T-helper 17 cell (primary cell): ENCODE measurements at regions not wholly inside any gene's neighbourhood (a gene's known extent, or its start where the extent isn't known, plus 50 kb on each side); places are given as distances from the start of the nearest gene placed in this dataset.

Experiments used
- ATAC-seq: fragments of 150-1000 bp; cut with Tn5 transposase; 2 replicates; pipeline ENCODE4 v1.10.0; 2021; ENCODE audit warnings: mild to moderate bottlenecking, moderate library complexity
- DNase-seq, 3 donors: peaks; one replicate each; pipeline versions ENCODE4 v3.0.0 to v3.0.0-alpha.2; 2020 to 2021
- H3K9me3 ChIP-seq: one replicate; pipeline ENCODE4 v1.7.0; 2013; ENCODE audit warnings: low read length, mild to moderate bottlenecking; ENCODE audit not compliant: control insufficient read depth, poor library complexity, severe bottlenecking
- H3K27ac Mint-ChIP-seq: one replicate; pipeline ENCODE4 v1.8.0; 2022; ENCODE audit warnings: mild to moderate bottlenecking, moderate library complexity, mixed read lengths
- H3K27me3 Mint-ChIP-seq: one replicate; pipeline ENCODE4 v1.8.0; 2022; ENCODE audit warnings: mixed read lengths
- H3K36me3 Mint-ChIP-seq: one replicate; pipeline ENCODE4 v1.8.0; 2022; ENCODE audit warnings: low read depth, mixed read lengths
- H3K4me1 Mint-ChIP-seq: one replicate; pipeline ENCODE4 v1.8.0; 2022; ENCODE audit warnings: mild to moderate bottlenecking, mixed read lengths
- H3K4me3 Mint-ChIP-seq: one replicate; pipeline ENCODE4 v1.8.0; 2022; ENCODE audit warnings: mild to moderate bottlenecking, moderate library complexity, mixed read lengths

DNA sequence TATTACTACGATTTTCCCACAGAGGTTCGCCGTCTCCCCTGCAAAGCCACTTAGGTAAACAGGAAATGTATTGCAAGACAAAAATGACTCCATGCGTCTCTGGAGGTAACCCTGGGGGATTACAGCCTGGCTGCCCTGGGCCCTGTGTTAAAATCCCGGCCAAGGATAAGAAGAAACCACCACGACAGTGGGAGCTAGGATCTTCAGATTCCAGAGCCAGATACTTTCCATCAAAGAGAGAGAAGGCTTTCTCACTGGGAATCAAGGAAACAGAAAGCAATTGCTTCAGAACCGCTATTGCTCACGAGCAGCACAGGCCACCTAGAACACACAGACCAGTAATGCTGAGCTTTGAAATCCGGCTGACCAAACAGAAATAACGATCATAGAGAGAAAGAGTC lies 97.9 kb upstream of the ZNF516 start:
- H3K4me1 Mint-ChIP-seq = peaks cover 5% of the 10 kb centered on the region
- no peak overlapping the region for H3K4me3 Mint-ChIP-seq
- no peak for ATAC-seq
- H3K27ac Mint-ChIP-seq = no peak overlapping the region
- H3K9me3 ChIP-seq = no peaks in the 10 kb centered on the region
- H3K36me3 Mint-ChIP-seq = no peaks in the 10 kb centered on the region
- no peak for DNase-seq
- H3K27me3 Mint-ChIP-seq = peaks cover 60% of the 10 kb centered on the region

DNA sequence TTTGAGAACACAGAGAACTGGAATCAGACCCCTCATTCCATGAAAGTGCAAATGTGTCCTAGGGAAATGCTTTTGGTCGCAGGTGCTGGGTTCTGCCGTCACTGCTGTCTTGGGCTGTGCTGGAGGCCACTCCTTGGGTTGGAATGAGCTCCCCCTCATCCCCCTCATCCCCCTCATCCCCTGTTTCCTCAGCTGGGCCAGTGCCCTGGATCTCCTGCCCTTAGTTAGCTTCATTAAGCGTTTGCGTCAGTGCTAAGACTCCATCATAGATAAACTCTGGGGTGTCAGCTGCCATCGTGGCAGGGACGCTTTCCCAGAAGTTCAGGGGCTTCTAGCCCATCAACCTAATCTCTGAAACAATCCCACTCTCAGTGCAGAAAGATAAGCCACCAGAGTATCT lies 97.1 kb upstream of the ZNF516 start:
- no peaks in the 10 kb centered on the region for H3K36me3 Mint-ChIP-seq
- ATAC-seq = no peak
- H3K4me3 Mint-ChIP-seq = no peak overlapping the region
- no peak overlapping the region for H3K27ac Mint-ChIP-seq
- no peak for DNase-seq
- H3K4me1 Mint-ChIP-seq = peaks cover 5% of the 10 kb centered on the region
- no peaks in the 10 kb centered on the region for H3K9me3 ChIP-seq
- H3K27me3 Mint-ChIP-seq = peaks cover 60% of the 10 kb centered on the region

DNA sequence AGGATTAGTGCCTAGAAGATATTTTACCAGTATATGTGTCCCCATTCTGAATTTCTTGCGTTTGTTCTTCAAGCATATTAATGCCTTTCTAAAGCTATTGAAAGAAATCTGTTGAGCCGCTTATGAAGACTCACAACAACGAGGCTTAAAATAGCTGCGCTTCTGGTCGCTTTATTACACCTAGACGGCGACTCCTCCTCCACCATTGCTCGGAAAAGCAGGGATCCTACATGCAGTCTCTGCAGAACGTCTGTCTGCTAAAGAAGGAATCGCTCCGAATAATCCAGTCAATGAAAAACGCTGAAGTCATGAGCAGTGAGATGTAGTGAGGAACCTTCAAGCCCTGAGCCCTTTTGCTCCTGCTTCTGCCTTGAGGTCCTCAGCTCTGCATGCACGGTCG lies 94.8 kb upstream of the ZNF516 start:
- ATAC-seq (no peak), DNase-seq (no peak)
- no peaks in the 10 kb centered on the region for H3K36me3 Mint-ChIP-seq
- no peaks in the 10 kb centered on the region for H3K9me3 ChIP-seq
- H3K27me3 Mint-ChIP-seq = peaks cover 56% of the 10 kb centered on the region
- no peak overlapping the region for H3K4me3 Mint-ChIP-seq
- no peak overlapping the region for H3K27ac Mint-ChIP-seq
- H3K4me1 Mint-ChIP-seq = peaks cover 5% of the 10 kb centered on the region

DNA sequence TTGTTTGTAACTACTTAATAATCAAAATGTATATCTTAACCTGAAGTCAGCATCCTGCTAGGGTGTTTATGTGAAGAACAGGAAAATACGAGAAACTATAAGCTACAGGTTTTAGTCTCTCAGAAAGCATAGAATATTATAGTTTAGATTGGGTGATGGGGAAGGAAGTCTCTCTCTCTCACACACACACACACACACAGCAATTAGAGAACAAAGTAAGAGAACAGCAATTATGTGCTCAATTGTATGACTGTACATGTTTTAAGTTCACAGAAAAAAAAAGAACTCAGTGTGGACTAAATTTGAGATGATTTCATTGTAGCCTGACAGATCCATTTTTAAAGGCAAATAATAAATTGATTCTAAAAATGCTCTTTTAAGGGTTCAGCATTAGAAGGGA lies 94.3 kb upstream of the ZNF516 start:
- no peaks in the 10 kb centered on the region for H3K9me3 ChIP-seq
- H3K27me3 Mint-ChIP-seq = peaks cover 51% of the 10 kb centered on the region
- no peak overlapping the region for H3K27ac Mint-ChIP-seq
- no peak for ATAC-seq
- peaks cover 5% of the 10 kb centered on the region for H3K4me1 Mint-ChIP-seq
- H3K36me3 Mint-ChIP-seq = no peaks in the 10 kb centered on the region
- no peak for DNase-seq
- H3K4me3 Mint-ChIP-seq = no peak overlapping the region

DNA sequence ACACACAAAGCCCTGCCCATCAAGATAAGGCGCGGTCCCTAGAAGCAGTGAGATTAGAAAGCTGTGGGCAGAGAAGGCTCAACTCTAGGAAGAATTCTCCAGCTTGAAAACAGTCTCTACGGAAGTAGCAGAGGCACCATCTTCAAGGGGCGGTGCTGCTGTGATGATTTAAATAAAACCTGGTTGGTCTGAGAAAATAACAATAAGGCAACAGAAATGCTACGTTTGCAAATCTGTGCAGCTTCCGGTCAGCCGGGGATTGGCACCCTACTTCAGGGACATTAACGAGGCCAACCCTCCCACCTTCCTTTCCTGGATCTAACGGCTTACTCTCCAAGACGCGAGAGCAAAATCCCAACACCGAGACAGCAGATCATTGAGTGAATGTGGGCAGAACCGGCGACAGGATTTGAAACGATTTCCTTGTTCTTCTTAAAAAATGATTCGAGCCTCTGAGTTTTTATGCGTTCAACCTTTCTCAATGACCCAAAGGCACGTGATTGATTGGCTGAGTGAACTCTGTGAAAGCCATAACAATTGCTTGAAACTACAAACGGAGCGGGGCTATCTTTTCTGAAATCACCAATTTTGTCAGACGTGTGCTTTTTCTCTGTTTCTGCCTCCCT lies 93.7 kb upstream of the ZNF516 start:
- Mint-ChIP-seq H3K27me3 (peaks cover 49% of the 10 kb centered on the region), H3K4me3 (no peak overlapping the region), H3K36me3 (no peaks in the 10 kb centered on the region), H3K27ac (no peak overlapping the region), H3K4me1 (peaks cover 5% of the 10 kb centered on the region)
- no peak for ATAC-seq
- H3K9me3 ChIP-seq = no peaks in the 10 kb centered on the region
- DNase-seq = no peak

DNA sequence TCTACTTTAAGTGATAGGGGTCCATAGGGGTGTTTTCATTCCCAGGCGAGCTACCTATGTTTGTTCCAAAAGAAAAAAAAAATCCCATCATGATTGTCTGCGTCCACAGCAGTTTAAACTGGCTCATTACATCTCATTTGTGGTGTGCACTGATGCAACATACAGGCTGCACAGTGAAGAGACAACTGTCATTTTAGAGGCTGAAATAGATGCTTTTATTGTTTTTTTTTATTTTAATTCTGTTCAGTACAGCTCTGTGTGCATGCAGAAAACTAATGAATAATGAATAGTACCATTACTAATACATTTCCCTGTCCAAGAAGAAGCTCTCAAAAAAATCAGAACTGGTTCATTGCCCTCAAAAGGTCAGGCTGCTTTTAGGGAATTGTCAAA lies 92.8 kb upstream of the ZNF516 start:
- Mint-ChIP-seq H3K27ac (no peak overlapping the region), H3K27me3 (peaks cover 50% of the 10 kb centered on the region), H3K36me3 (no peaks in the 10 kb centered on the region), H3K4me1 (peaks cover 5% of the 10 kb centered on the region), H3K4me3 (no peak overlapping the region)
- H3K9me3 ChIP-seq = no peaks in the 10 kb centered on the region
- DNase-seq (no peak), ATAC-seq (no peak)

DNA sequence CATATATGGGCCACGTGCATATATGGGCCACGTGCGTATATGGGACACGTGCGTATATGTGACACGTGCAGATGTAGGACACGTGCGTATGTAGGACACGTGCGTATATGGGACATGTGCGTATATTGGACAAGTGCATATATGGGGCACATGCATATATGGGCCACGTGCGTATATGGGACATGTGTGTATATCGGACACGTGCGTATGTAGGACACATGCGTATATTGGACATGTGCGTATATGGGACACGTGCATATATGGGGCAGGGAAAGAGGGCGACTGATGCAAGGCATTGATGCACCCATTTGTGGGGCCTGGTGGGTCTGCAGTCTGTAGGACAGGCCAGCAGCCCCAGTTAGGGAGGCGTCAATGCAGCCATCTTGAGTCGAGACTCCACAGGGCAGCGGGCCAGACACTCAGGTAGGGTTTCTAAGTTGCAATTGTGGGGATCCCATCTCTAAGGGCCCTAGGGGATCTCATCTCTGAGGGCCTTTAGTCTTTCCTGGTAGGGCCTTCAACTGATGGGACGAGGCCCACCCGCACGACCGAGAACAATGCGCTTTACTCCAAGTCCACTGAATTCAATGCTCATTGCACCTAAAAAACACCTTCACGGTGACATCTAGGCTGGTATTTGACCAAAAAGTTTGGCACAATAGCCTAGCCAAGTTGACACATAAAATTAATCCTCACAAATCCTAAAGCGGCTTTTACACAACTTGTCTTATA lies 92.3 kb upstream of the ZNF516 start:
- Mint-ChIP-seq H3K4me3 (no peak overlapping the region), H3K36me3 (no peaks in the 10 kb centered on the region), H3K27me3 (peaks cover 45% of the 10 kb centered on the region), H3K4me1 (peaks cover 5% of the 10 kb centered on the region), H3K27ac (no peak overlapping the region)
- no peak for DNase-seq
- ATAC-seq = no peak
- no peaks in the 10 kb centered on the region for H3K9me3 ChIP-seq

DNA sequence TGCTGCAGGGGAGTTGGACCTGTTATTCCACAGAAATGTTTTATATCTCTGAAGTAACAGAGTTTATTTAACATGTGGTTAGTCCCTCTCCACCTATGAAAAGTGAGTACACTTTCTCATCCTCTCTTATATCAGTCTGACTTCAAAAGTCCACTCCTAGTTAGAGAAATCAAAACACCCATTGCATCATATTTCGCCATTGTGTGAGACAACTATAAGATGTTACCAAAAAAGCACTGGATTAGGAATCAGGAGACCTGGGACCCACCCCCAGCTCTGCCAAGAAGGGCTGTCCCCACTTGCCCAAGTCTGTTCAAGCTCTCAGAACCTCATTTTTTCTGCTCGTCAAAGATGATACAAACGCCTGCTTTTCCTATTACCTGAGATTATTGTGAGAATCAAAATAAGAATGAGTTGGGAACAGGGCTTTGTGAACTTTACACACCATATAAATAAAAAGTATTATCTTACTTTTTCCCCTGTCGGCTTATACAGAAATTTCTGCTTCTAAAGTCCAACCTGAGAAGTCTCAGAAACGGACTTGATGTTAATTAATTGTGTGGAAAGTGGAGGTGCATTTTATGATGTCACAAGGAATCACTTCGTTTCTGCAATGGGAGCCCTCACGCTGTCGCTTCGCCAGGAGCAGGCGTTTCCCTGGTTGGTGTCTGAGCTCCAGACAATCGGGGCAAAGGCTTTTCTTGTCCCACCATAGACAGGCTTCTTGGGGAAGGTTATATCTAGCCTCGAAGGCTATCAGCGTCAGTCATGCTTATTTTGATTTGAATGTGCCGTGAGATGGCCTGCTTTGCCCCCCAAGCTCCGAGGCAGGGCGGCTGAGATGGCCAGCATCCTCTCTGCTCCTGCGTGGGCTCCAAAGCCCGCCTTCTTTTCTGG lies 89.6 kb upstream of the ZNF516 start:
- no peak for ATAC-seq
- H3K4me3 Mint-ChIP-seq = no peak overlapping the region

DNA sequence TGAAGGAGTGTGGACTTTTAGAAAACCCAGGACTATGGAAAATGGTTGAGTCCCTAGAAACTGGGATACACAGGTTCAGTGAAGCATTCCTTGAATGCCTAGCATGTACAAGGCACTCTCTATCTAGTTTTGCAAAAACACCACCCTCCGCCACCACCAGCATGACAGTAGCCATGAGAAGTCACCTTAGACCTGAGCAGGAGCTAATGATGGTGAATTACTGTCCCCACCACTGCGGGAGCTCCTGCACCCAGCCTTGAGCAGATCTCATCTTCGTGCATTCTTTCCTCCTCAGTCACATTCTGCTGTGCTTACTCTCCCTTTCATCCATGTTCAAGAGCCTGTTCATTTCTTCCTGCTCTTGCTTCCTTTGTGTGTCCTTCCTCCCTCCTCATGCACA lies 86.2 kb upstream of the ZNF516 start:
- H3K27ac Mint-ChIP-seq = no peak overlapping the region
- no peak overlapping the region for H3K4me3 Mint-ChIP-seq
- DNase-seq = no peak
- no peaks in the 10 kb centered on the region for H3K9me3 ChIP-seq
- peaks cover 4% of the 10 kb centered on the region for H3K4me1 Mint-ChIP-seq
- no peak for ATAC-seq
- H3K36me3 Mint-ChIP-seq = no peaks in the 10 kb centered on the region
- H3K27me3 Mint-ChIP-seq = peaks cover 25% of the 10 kb centered on the region

More for the DNA sequence above, 89.6 kb upstream of the ZNF516 start:
- Mint-ChIP-seq H3K4me1 (peaks cover 7% of the 10 kb centered on the region), H3K36me3 (no peaks in the 10 kb centered on the region), H3K27ac (no peak overlapping the region), H3K27me3 (peaks cover 26% of the 10 kb centered on the region)
- no peaks in the 10 kb centered on the region for H3K9me3 ChIP-seq
- no peak for DNase-seq

DNA sequence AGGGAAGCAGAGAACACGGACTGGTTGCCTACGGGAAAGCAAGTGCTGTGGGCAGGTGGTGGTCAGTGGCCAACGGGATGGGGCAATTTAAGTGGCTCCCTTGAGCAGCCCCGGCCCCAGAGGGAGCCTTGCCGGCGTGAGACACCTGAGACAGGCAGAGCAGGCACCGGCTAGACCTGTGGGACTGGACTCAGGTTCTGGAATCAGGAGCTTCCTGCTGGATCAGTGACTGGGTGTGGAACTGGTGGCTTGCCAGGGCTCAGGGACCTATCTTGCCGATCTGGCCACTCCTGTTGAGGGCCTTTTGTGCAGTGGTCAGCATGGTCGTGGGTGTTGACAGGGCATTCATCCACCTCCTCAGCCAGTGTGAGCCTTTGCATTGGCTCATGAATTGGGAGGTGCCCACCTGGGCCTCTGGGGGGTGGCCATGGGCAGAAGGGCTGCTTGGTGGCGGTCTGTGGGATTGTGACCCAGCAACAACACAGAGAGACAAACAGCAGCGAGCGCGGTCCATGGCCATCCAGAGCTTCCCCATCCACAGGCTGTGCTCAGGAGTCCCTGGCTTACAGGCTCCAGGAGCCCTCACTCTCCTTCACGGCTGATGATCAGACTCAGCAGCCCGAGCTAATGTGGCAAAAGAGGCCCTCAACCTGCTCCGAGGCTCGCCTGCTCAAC lies 85.4 kb upstream of the ZNF516 start:
- no peaks in the 10 kb centered on the region for H3K36me3 Mint-ChIP-seq
- H3K27ac Mint-ChIP-seq = no peak overlapping the region
- no peak for DNase-seq
- peaks cover 4% of the 10 kb centered on the region for H3K4me1 Mint-ChIP-seq
- ATAC-seq = no peak
- H3K9me3 ChIP-seq = no peaks in the 10 kb centered on the region
- no peak overlapping the region for H3K4me3 Mint-ChIP-seq
- H3K27me3 Mint-ChIP-seq = peaks cover 25% of the 10 kb centered on the region

DNA sequence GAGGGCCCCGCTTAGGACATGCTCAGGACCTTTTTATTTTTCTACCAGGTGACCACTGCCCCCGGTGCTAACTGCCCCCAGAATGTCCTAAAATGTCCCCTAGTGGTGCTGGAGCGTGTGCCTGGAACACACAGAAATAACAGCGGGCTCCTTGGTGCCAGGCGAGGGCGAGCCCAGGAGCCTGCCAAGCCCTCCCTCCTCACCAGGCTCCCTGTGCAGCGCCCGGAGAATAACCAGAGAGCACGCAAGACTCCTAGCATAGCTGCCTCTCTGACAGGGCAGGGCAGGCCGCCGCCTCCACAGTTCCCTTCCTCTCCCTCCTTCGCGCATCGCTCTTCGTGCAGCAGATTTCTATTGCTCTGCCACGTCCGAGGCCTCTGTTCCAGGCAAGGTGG lies 84.3 kb upstream of the ZNF516 start:
- no peak overlapping the region for H3K27ac Mint-ChIP-seq
- DNase-seq = no peak
- ATAC-seq = no peak
- no peaks in the 10 kb centered on the region for H3K36me3 Mint-ChIP-seq
- peaks cover 4% of the 10 kb centered on the region for H3K4me1 Mint-ChIP-seq
- no peak overlapping the region for H3K4me3 Mint-ChIP-seq
- H3K9me3 ChIP-seq = no peaks in the 10 kb centered on the region
- H3K27me3 Mint-ChIP-seq = peaks cover 25% of the 10 kb centered on the region

DNA sequence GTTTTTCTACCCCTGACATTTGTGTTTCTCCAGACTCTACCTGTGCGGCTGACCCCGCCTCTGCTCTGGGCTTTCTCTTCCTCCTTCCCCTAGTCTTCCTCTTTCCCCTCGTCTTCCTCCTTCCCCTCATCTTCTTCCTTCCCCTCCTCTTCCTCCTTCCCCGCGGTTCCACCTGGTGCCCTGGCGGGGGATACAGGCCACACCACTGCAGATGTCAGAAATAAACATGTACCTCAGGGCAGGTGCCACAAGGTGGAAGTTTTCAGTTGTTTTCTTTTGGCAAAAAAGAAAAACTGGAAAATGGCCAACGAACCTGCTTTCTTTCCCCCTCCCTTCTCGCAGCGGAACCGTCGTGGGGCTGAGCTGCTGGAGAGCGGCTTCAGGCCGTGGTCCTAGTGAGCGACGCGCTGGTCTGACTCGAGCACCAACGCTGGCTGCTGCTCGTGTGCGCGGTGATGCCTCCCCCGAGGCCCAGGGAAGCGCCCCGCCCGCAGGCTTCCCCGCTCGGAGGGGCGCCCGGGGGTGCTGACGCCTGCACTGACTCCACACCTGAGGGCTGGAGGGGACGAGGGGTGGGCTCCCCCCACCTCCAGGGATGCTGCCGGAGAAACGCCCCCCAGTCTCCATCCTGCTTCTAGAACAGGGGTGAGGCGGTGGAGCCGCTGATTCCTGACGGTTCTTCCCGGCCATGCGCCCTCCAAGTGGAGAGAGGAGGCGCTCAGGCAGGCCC lies 83.7 kb upstream of the ZNF516 start:
- no peaks in the 10 kb centered on the region for H3K9me3 ChIP-seq
- H3K36me3 Mint-ChIP-seq = no peaks in the 10 kb centered on the region
- peaks cover 4% of the 10 kb centered on the region for H3K4me1 Mint-ChIP-seq
- peaks cover 25% of the 10 kb centered on the region for H3K27me3 Mint-ChIP-seq
- no peak for ATAC-seq
- H3K4me3 Mint-ChIP-seq = no peak overlapping the region
- no peak overlapping the region for H3K27ac Mint-ChIP-seq
- DNase-seq = no peak
